ENCODE measurements at regions not wholly inside any gene's neighbourhood (a gene's known extent, or its start where the extent isn't known, plus 50 kb on each side); places are given as distances from the start of the nearest gene placed in this dataset.

- TF ChIP-seq, protein P1, sequence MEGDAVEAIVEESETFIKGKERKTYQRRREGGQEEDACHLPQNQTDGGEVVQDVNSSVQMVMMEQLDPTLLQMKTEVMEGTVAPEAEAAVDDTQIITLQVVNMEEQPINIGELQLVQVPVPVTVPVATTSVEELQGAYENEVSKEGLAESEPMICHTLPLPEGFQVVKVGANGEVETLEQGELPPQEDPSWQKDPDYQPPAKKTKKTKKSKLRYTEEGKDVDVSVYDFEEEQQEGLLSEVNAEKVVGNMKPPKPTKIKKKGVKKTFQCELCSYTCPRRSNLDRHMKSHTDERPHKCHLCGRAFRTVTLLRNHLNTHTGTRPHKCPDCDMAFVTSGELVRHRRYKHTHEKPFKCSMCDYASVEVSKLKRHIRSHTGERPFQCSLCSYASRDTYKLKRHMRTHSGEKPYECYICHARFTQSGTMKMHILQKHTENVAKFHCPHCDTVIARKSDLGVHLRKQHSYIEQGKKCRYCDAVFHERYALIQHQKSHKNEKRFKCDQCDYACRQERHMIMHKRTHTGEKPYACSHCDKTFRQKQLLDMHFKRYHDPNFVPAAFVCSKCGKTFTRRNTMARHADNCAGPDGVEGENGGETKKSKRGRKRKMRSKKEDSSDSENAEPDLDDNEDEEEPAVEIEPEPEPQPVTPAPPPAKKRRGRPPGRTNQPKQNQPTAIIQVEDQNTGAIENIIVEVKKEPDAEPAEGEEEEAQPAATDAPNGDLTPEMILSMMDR (IDR thresholded peaks at IDR 0.05; ENCODE audit: low read depth, low read length, missing control alignments): no peak
- DNase-seq (ENCODE audit: low read depth): no peak
- H3K4me3 ChIP-seq (ENCODE audit: low read depth, low read length): no peak overlapping the region
Observed at GRCh38 chrX:25531096-25531495, 515.3 kb upstream of the ARX start.

DNA sequence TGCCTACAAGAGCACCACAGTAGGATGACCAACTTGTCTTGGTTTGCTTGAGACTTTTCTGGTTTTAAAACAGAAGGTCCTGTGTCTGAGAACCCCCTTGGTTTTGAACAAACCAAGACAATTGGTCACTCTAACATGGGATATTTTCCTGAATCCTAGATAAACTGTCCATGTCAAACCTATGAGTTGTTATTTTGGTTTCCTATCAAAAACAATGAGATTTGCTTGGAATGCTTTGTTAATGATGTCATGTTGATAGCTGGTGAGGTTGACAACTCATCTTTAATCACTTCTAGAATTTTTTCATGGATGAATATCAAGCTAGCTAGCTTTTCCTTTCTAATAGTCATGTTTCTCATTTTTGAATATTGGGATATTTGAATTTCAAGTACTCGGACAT lies 518.3 kb upstream of the ARX start:
- DNase-seq (ENCODE audit: low read depth): no peak
- no peak overlapping the region for H3K4me3 ChIP-seq (ENCODE audit: low read depth, low read length)
- TF ChIP-seq, protein P1 (IDR thresholded peaks at IDR 0.05; ENCODE audit: low read depth, low read length, missing control alignments): no peak

- no peak overlapping the region for H3K4me3 ChIP-seq (ENCODE audit: low read depth, low read length)
- no peak for DNase-seq (ENCODE audit: low read depth)
- TF ChIP-seq, protein P1 (IDR thresholded peaks at IDR 0.05; ENCODE audit: low read depth, low read length, missing control alignments): no peak
Observed at GRCh38 chrX:25536307-25536970, 520.7 kb upstream of the ARX start.

DNA sequence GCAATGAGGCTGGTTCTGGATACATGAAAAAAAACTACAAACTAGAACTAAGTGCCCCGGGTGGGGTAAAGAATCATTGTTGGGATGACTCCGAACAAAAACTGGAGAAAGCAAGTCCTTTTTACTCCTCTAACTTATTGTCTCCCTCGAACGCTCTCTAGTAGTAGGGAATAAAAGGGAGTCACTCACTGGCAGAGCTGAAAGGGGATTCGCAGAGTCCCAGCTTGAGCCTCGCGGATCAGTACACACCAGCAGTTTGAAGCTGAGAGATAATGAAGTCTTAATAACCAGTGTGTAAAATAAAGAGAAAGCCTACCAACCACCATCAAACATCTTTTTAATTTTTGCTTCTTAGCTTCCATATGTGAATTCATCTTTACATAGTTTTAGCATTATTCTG lies 521.9 kb upstream of the ARX start:
- TF ChIP-seq, protein P1 (IDR thresholded peaks at IDR 0.05; ENCODE audit: low read depth, low read length, missing control alignments): no peak
- DNase-seq (ENCODE audit: low read depth): no peak
- H3K4me3 ChIP-seq (ENCODE audit: low read depth, low read length): no peak overlapping the region

GRCh38 chrX:25544641-25545040 lies 528.9 kb upstream of the ARX start:
- no peak for DNase-seq (ENCODE audit: low read depth)
- TF ChIP-seq, protein P1 (IDR thresholded peaks at IDR 0.05; ENCODE audit: low read depth, low read length, missing control alignments): no peak
- H3K4me3 ChIP-seq (ENCODE audit: low read depth, low read length): no peak overlapping the region

DNA sequence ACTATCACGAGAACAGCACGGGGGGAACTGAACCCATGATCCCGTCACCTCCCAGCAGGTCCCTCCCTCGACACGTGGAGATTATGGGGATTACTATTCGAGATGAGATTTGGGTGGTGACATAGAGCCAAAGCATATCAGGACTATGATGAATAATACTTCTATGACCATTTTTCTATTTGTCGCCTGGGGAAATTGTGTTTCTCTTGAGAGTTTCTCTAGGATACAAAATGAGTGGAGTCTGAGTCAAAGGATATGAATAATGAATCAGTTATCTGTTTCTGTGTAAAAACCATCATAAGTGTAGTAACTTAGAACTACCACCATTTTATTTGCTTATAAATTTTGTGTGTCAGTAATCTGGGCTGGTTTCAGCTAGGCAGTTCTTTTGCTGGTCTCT lies 533.0 kb upstream of the ARX start:
- TF ChIP-seq, protein P1 (IDR thresholded peaks at IDR 0.05; ENCODE audit: low read depth, low read length, missing control alignments): no peak
- H3K4me3 ChIP-seq (ENCODE audit: low read depth, low read length): no peak overlapping the region
- DNase-seq (ENCODE audit: low read depth): no peak

- no peak for DNase-seq (ENCODE audit: low read depth)
- TF ChIP-seq, protein P1 (IDR thresholded peaks at IDR 0.05; ENCODE audit: low read depth, low read length, missing control alignments): no peak
- H3K4me3 ChIP-seq (ENCODE audit: low read depth, low read length): no peak overlapping the region
Observed at GRCh38 chrX:25555521-25555920, 539.8 kb upstream of the ARX start.

Measured in GM12864 (cell line).